Muscle layer of colon (tissue), 2 donors: ENCODE measurements at regions not wholly inside any gene's neighbourhood (a gene's known extent, or its start where the extent isn't known, plus 50 kb on each side); places are given as distances from the start of the nearest gene placed in this dataset.

ENCODE experiments used
- H3K27ac ChIP-seq: one replicate; pipeline ENCODE4 v1.7.0; 2013; ENCODE audit warnings: low read depth, mild to moderate bottlenecking, low read length, moderate library complexity
- H3K27me3 ChIP-seq, 2 donors: one replicate each; pipeline ENCODE4 v1.7.0; 2013; ENCODE audit warnings: low read length in 2 of 2, mild to moderate bottlenecking in 2 of 2; ENCODE audit not compliant: insufficient read depth in 2 of 2, control insufficient read depth in 1 of 2
- H3K36me3 ChIP-seq: one replicate; pipeline ENCODE4 v1.7.0; 2013; ENCODE audit warnings: mild to moderate bottlenecking, low read length; ENCODE audit not compliant: insufficient read depth
- H3K4me1 ChIP-seq: one replicate; pipeline ENCODE4 v1.7.0; 2013; ENCODE audit warnings: mild to moderate bottlenecking, low read length; ENCODE audit not compliant: insufficient read depth
- H3K4me3 ChIP-seq, 2 donors: one replicate each; pipeline ENCODE4 v1.7.0; 2013; ENCODE audit warnings: low read length in 2 of 2, low read depth in 1 of 2, mild to moderate bottlenecking in 1 of 2, moderate library complexity in 1 of 2
- H3K9ac ChIP-seq: one replicate; pipeline ENCODE4 v1.7.0; 2013; ENCODE audit warnings: low read length
- H3K9me3 ChIP-seq: one replicate; pipeline ENCODE4 v1.7.0; 2013; ENCODE audit warnings: mild to moderate bottlenecking, low read length
- donor health status: abdominal sarcoma.
- donor health status: Adenocarcinoma of cecum.

GRCh38 chr15:29455055-29455454, 185.4 kb upstream of the NSMCE3 start:
- Histone ChIP-seq H3K4me1 (no peaks in the 10 kb centered on the region), H3K36me3 (no peaks in the 10 kb centered on the region), H3K27ac (no peak overlapping the region), H3K9ac (no peak overlapping the region), H3K27me3 (no peaks in the 10 kb centered on the region), H3K9me3 (no peaks in the 10 kb centered on the region), H3K4me3 (no peak overlapping the region)

GRCh38 chr15:29454506-29454905, 184.9 kb upstream of the NSMCE3 start:
- no peaks in the 10 kb centered on the region for H3K27me3 ChIP-seq
- no peaks in the 10 kb centered on the region for H3K9me3 ChIP-seq
- no peak overlapping the region for H3K4me3 ChIP-seq
- no peaks in the 10 kb centered on the region for H3K4me1 ChIP-seq
- H3K27ac ChIP-seq: no peak overlapping the region
- no peaks in the 10 kb centered on the region for H3K36me3 ChIP-seq
- H3K9ac ChIP-seq: no peak overlapping the region

- Histone ChIP-seq H3K36me3 (no peaks in the 10 kb centered on the region), H3K4me3 (no peak overlapping the region), H3K27ac (no peak overlapping the region), H3K9ac (no peak overlapping the region), H3K9me3 (no peaks in the 10 kb centered on the region), H3K27me3 (no peaks in the 10 kb centered on the region), H3K4me1 (no peaks in the 10 kb centered on the region)
Measured at GRCh38 chr15:29452881-29453731, 183.5 kb upstream of the NSMCE3 start.

- Histone ChIP-seq H3K27me3 (no peaks in the 10 kb centered on the region), H3K9me3 (no peaks in the 10 kb centered on the region)
Measured at GRCh38 chr15:29451201-29451781, 181.7 kb upstream of the NSMCE3 start.

GRCh38 chr15:29449136-29449535, 179.5 kb upstream of the NSMCE3 start:
- no peaks in the 10 kb centered on the region for H3K4me1 ChIP-seq
- H3K27ac ChIP-seq: no peak overlapping the region
- no peak overlapping the region for H3K9ac ChIP-seq
- no peaks in the 10 kb centered on the region for H3K27me3 ChIP-seq
- H3K9me3 ChIP-seq: no peaks in the 10 kb centered on the region
- H3K36me3 ChIP-seq: no peaks in the 10 kb centered on the region
- no peak overlapping the region for H3K4me3 ChIP-seq

More at GRCh38 chr15:29451201-29451781, 181.7 kb upstream of the NSMCE3 start:
- H3K27ac ChIP-seq: no peak overlapping the region
- no peak overlapping the region for H3K9ac ChIP-seq
- H3K36me3 ChIP-seq: no peaks in the 10 kb centered on the region
- H3K4me3 ChIP-seq: no peak overlapping the region
- H3K4me1 ChIP-seq: no peaks in the 10 kb centered on the region

GRCh38 chr15:29448320-29448719, 178.7 kb upstream of the NSMCE3 start:
- Histone ChIP-seq H3K27ac (no peak overlapping the region), H3K9ac (no peak overlapping the region), H3K4me3 (no peak overlapping the region), H3K27me3 (no peaks in the 10 kb centered on the region), H3K9me3 (no peaks in the 10 kb centered on the region), H3K36me3 (no peaks in the 10 kb centered on the region), H3K4me1 (no peaks in the 10 kb centered on the region)

- Histone ChIP-seq H3K36me3 (no peaks in the 10 kb centered on the region), H3K9me3 (no peaks in the 10 kb centered on the region), H3K27me3 (no peaks in the 10 kb centered on the region), H3K4me3 (no peak overlapping the region), H3K4me1 (no peaks in the 10 kb centered on the region), H3K27ac (no peak overlapping the region), H3K9ac (no peak overlapping the region)
Measured at GRCh38 chr15:29446480-29446879, 176.9 kb upstream of the NSMCE3 start.

- no peaks in the 10 kb centered on the region for H3K36me3 ChIP-seq
- no peaks in the 10 kb centered on the region for H3K9me3 ChIP-seq
- no peaks in the 10 kb centered on the region for H3K27me3 ChIP-seq
- H3K4me3 ChIP-seq: no peak overlapping the region
- H3K9ac ChIP-seq: no peak overlapping the region
- H3K4me1 ChIP-seq: no peaks in the 10 kb centered on the region
- H3K27ac ChIP-seq: no peak overlapping the region
Measured at GRCh38 chr15:29442532-29442931, 172.9 kb upstream of the NSMCE3 start.

- H3K9me3 ChIP-seq: no peaks in the 10 kb centered on the region
- no peak overlapping the region for H3K27ac ChIP-seq
- no peak overlapping the region for H3K9ac ChIP-seq
- H3K4me1 ChIP-seq: no peaks in the 10 kb centered on the region
- no peak overlapping the region for H3K4me3 ChIP-seq
- H3K36me3 ChIP-seq: no peaks in the 10 kb centered on the region
- H3K27me3 ChIP-seq: no peaks in the 10 kb centered on the region
Measured at GRCh38 chr15:29440541-29440940, 170.9 kb upstream of the NSMCE3 start.

- no peak overlapping the region for H3K27ac ChIP-seq
- no peak overlapping the region for H3K9ac ChIP-seq
- H3K4me3 ChIP-seq: no peak overlapping the region
- H3K9me3 ChIP-seq: no peaks in the 10 kb centered on the region
- H3K4me1 ChIP-seq: no peaks in the 10 kb centered on the region
- H3K36me3 ChIP-seq: no peaks in the 10 kb centered on the region
- no peaks in the 10 kb centered on the region for H3K27me3 ChIP-seq
Measured at GRCh38 chr15:29438703-29439055, 169.1 kb upstream of the NSMCE3 start.

- Histone ChIP-seq H3K9me3 (no peaks in the 10 kb centered on the region), H3K27me3 (no peaks in the 10 kb centered on the region), H3K27ac (no peak overlapping the region), H3K9ac (no peak overlapping the region), H3K36me3 (no peaks in the 10 kb centered on the region), H3K4me3 (no peak overlapping the region), H3K4me1 (no peaks in the 10 kb centered on the region)
Measured at GRCh38 chr15:29437888-29438702, 168.5 kb upstream of the NSMCE3 start.
